Smooth muscle cell (in vitro differentiated cells): ENCODE measurements at regions not wholly inside any gene's neighbourhood (a gene's known extent, or its start where the extent isn't known, plus 50 kb on each side); places are given as distances from the start of the nearest gene placed in this dataset.

ENCODE experiments used
- DNase-seq: peaks from one replicate; lab custom pipeline; 2025; ENCODE audit not compliant: unreplicated experiment; lab: John Stamatoyannopoulos, UW
- H2AFZ ChIP-seq: fragments of 200-600 bp; sonication (generic); 2 replicates; pipeline ENCODE4 v1.6.0; 2016; ENCODE audit warnings: antibody characterized with exemption, low read depth, mild to moderate bottlenecking
- H3F3A ChIP-seq: fragments of 200-600 bp; sonication (generic); 2 replicates; pipeline ENCODE4 v1.6.0; 2017; ENCODE audit warnings: antibody characterized with exemption, low read depth
- H3K27ac ChIP-seq: fragments of 200-600 bp; sonication (generic); 2 replicates; pipeline ENCODE4 v1.5.1; 2016; ENCODE audit warnings: low read depth, mild to moderate bottlenecking
- H3K27me3 ChIP-seq: fragments of 200-600 bp; sonication (generic); 2 replicates; pipeline ENCODE4 v1.6.1; 2016; ENCODE audit warnings: low read depth, mild to moderate bottlenecking
- H3K36me3 ChIP-seq: fragments of 200-600 bp; sonication (generic); 2 replicates; pipeline ENCODE4 v1.5.1; 2016; ENCODE audit warnings: low read depth
- H3K4me1 ChIP-seq: fragments of 200-600 bp; sonication (generic); 2 replicates; pipeline ENCODE4 v1.5.1; 2016; ENCODE audit warnings: low read depth
- H3K4me2 ChIP-seq: fragments of 200-600 bp; sonication (generic); 2 replicates; pipeline ENCODE4 v1.6.0; 2016; ENCODE audit warnings: mild to moderate bottlenecking
- H3K4me3 ChIP-seq: fragments of 200-600 bp; sonication (generic); 2 replicates; pipeline ENCODE4 v1.5.1; 2016; ENCODE audit warnings: mild to moderate bottlenecking
- H3K79me2 ChIP-seq: fragments of 200-600 bp; sonication (generic); 2 replicates; pipeline ENCODE4 v1.6.0; 2016; ENCODE audit warnings: low read depth, mild to moderate bottlenecking
- H3K9ac ChIP-seq: fragments of 200-600 bp; sonication (generic); 2 replicates; pipeline ENCODE4 v1.6.0; 2016; ENCODE audit warnings: low read depth
- H3K9me3 ChIP-seq: fragments of 200-600 bp; sonication (generic); replicated peaks from 2 replicates; pipeline ENCODE4 v1.5.1; 2016; ENCODE audit warnings: low read depth
- H4K20me1 ChIP-seq: fragments of 200-600 bp; sonication (generic); 2 replicates; pipeline ENCODE4 v1.6.0; 2016; ENCODE audit warnings: low read depth
- WGBS: methylation state at CpG from one replicate; pipeline ENCODE4 v1.1.7; 2016; ENCODE audit warnings: low lambda C conversion rate; 5-methylcytosine and 5-hydroxymethylcytosine counted together
- TF ChIP-seq, protein P1 (sequence below): fragments of 200-600 bp; sonication (generic); IDR thresholded peaks from 2 replicates; pipeline ENCODE4 v1.5.1; 2017; ENCODE audit warnings: borderline replicate concordance, mild to moderate bottlenecking, antibody characterized with exemption; ENCODE audit not compliant: insufficient read depth, poor library complexity, severe bottlenecking

DNA sequence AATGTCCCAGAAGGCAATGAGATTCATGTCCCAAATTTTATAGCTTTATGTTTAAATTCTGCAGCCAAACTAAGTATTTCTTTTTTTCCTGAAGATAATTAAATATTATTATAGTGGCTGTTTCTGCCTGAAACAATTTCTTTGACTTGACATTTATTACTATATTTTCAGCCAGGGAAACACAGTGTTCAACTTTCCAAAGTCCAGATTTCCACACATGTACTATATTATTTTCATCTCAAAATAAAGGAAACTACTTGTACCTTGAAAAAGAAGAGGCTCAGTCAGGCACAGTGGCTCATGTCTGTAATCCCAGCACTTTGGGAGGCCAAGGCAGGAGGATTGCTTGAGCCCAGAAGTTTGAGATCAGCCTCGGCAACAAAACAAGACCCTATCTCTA, 77.8 kb upstream of the BTG1 start:
- Histone ChIP-seq H3K79me2 (no peaks in the 10 kb centered on the region), H3K27ac (peak overlapping the region; percentile 82), H3F3A (peaks cover 3% of the 10 kb centered on the region), H3K9ac (no peak overlapping the region), H3K27me3 (no peaks in the 10 kb centered on the region), H3K4me3 (no peak overlapping the region), H3K4me1 (peaks cover 7% of the 10 kb centered on the region), H3K9me3 (no peaks in the 10 kb centered on the region), H3K4me2 (no peak overlapping the region), H3K36me3 (no peaks in the 10 kb centered on the region), H2AFZ (no peak overlapping the region), H4K20me1 (no peaks in the 10 kb centered on the region)
- TF ChIP-seq, protein P1, sequence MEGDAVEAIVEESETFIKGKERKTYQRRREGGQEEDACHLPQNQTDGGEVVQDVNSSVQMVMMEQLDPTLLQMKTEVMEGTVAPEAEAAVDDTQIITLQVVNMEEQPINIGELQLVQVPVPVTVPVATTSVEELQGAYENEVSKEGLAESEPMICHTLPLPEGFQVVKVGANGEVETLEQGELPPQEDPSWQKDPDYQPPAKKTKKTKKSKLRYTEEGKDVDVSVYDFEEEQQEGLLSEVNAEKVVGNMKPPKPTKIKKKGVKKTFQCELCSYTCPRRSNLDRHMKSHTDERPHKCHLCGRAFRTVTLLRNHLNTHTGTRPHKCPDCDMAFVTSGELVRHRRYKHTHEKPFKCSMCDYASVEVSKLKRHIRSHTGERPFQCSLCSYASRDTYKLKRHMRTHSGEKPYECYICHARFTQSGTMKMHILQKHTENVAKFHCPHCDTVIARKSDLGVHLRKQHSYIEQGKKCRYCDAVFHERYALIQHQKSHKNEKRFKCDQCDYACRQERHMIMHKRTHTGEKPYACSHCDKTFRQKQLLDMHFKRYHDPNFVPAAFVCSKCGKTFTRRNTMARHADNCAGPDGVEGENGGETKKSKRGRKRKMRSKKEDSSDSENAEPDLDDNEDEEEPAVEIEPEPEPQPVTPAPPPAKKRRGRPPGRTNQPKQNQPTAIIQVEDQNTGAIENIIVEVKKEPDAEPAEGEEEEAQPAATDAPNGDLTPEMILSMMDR = no peak
- 100% methylated on average over 1 of the region's 1 CpG for WGBS
- DNase-seq = no peak

DNA sequence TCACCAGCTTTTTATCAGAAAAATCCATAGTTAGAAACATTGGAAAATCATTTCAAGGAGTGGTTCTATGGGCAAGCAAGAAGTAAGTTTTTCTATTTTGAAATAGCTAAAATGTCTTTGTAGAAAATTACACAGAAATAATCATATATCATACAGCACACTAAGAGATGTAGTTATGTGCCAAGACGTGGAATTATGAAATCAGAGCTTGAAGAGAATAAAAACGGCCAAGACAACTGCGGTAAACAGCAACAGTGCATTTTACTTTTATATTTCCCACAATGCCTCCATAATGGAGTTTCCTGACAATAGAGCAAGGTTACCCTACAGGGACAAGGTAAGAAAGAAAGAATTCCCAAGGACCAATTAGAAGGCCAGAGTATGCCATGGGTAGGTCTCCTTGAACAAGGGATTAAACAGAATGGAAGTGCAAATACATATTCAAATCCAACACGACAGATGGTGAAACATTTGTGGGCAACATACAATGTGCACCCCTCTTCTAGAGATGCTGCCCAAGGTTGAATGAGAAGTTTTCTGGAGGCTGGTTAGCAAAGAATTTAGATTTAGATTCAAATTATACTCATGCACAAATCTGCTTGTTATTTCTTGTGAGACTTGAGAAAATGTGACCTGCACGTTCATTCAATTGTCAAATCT, 76.1 kb upstream of the BTG1 start:
- 94% methylated on average over 5 of the region's 5 CpGs for WGBS

DNA sequence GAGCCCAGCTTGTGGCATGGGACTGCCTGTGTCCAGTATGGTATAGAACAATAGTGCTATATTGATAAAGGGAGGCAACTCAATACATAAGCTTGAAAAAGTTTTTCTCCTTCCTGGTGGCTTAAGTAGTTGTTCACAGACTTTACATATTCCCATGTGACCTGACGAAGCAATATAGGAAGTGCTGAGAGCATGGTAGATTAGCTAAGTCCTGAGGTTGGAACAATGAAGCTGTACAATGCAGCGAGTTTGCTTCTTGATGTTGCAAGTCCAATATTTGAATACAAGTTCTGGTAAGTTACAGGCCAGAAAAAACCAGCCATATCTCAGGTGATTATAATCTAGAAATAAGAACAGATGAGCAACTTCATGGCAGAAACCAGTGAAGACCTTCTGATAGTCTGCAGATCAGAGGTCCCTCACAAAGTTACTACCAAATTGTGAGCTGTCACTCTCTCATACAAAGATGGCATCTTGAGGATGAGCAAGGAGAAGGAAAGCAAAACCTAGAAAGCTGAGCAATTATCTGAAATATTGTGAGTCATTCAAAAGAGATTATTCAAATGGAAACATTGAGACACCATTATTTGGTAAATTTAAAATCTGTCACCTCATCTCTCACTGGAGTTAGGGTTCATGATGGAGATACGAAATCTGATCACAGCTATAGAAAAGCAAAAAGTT, 72.9 kb upstream of the BTG1 start:
- 93% methylated on average over 3 of the region's 3 CpGs for WGBS
- Histone ChIP-seq H3F3A (no peaks in the 10 kb centered on the region), H3K4me3 (no peak overlapping the region), H3K79me2 (no peaks in the 10 kb centered on the region), H3K27me3 (no peaks in the 10 kb centered on the region), H3K9ac (no peak overlapping the region), H2AFZ (no peak overlapping the region), H4K20me1 (no peaks in the 10 kb centered on the region), H3K36me3 (no peaks in the 10 kb centered on the region), H3K9me3 (no peaks in the 10 kb centered on the region), H3K4me2 (no peak overlapping the region), H3K27ac (no peak overlapping the region), H3K4me1 (no peaks in the 10 kb centered on the region)
- no peak for DNase-seq
- TF ChIP-seq, protein P1 = no peak

More for the DNA sequence above, 76.1 kb upstream of the BTG1 start:
- TF ChIP-seq, protein P1 = no peak
- H3F3A ChIP-seq = peaks cover 3% of the 10 kb centered on the region
- no peak for DNase-seq
- no peaks in the 10 kb centered on the region for H3K27me3 ChIP-seq
- no peaks in the 10 kb centered on the region for H4K20me1 ChIP-seq
- H3K9me3 ChIP-seq = no peaks in the 10 kb centered on the region
- H3K4me3 ChIP-seq = no peak overlapping the region
- H3K9ac ChIP-seq = no peak overlapping the region
- peaks cover 7% of the 10 kb centered on the region for H3K4me1 ChIP-seq
- no peak overlapping the region for H2AFZ ChIP-seq
- H3K36me3 ChIP-seq = no peaks in the 10 kb centered on the region
- no peak overlapping the region for H3K27ac ChIP-seq
- no peaks in the 10 kb centered on the region for H3K79me2 ChIP-seq
- no peak overlapping the region for H3K4me2 ChIP-seq

DNA sequence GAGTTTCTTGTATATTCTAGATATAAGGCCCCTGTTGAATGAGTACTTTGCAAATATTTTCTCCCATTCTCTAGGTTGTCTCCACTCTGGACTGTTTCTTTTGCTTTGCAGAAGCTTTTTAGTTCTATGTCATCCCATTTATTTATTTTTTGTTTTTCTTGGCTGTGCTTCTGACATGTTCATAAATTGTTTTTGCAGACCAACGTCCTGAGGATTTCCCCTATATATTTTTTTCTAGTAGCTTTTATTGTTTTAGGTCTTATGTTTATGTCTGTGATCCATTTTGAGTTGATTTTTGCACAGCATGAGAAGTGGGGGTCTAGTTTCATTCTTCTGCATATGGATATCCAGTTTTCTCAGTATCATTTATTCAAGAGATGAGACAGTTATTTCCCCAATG, 70.4 kb upstream of the BTG1 start:
- no peak overlapping the region for H3K4me2 ChIP-seq
- no peak overlapping the region for H2AFZ ChIP-seq
- H3K36me3 ChIP-seq = no peaks in the 10 kb centered on the region
- H3K9me3 ChIP-seq = no peaks in the 10 kb centered on the region
- no peaks in the 10 kb centered on the region for H3K79me2 ChIP-seq
- H3K4me1 ChIP-seq = no peaks in the 10 kb centered on the region
- H3K27me3 ChIP-seq = no peaks in the 10 kb centered on the region
- no peaks in the 10 kb centered on the region for H4K20me1 ChIP-seq
- no peak for DNase-seq
- H3K4me3 ChIP-seq = no peak overlapping the region
- H3K27ac ChIP-seq = no peak overlapping the region
- WGBS = 72% methylated on average over 1 of the region's 1 CpG
- TF ChIP-seq, protein P1 = no peak
- H3K9ac ChIP-seq = no peak overlapping the region
- no peaks in the 10 kb centered on the region for H3F3A ChIP-seq
